IPS DF 4.7 (cell line): ENCODE measurements at regions not wholly inside any gene's neighbourhood (a gene's known extent, or its start where the extent isn't known, plus 50 kb on each side); places are given as distances from the start of the nearest gene placed in this dataset.

Source experiments
- DNase-seq: peaks from one replicate; pipeline ENCODE4 v3.0.0-alpha.2; 2013; ENCODE audit warnings: low spot score; ENCODE audit errors: extremely low read depth

DNA sequence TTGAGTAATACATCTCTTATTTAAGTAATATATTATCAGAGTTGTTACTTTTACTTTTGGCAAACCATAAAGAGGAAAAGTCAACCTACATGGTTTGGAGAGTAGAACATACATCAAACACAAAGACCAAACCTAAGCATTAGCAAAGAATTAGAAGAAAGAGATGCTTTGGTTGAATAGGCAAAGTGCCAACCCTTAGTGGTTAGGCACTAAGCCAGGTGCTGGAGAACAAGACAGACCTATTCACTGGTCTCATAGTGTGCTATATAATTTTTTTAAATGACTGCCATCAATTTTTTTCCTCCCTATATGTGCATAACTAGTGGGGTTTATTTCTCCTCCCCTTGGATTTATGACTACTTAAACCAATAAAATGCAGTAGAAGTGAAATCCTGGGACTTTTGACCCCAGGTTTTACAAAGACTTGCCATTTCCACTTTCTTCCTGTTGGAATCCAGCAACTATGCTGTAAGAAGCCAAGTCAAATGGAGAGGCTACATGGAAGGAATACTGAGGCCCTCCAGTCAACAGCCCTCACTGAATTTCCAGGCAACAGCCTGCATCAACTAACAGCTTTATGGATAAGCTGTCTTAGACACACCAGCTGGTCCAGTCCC lies 69.8 kb upstream of the HAO2 start:
- no peak for DNase-seq

DNA sequence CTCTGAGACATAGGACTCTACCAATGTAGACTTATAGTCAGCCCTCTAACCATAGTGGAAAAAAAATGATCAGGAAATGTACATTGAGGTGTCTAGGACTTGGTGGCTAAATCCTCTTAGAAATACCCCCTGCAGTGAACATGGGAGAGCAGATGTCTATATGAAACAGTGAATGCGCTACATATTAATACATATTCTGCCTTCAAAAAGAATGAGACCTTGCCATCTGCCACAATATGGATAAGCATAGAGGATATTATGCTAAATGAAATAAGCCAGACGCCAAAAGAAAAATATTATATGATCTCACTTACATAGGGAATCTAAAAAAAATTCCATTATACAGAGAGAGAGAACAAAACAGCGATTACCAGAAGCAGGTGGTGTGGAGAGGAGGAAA lies 66.6 kb upstream of the HAO2 start:
- no peak for DNase-seq

DNA sequence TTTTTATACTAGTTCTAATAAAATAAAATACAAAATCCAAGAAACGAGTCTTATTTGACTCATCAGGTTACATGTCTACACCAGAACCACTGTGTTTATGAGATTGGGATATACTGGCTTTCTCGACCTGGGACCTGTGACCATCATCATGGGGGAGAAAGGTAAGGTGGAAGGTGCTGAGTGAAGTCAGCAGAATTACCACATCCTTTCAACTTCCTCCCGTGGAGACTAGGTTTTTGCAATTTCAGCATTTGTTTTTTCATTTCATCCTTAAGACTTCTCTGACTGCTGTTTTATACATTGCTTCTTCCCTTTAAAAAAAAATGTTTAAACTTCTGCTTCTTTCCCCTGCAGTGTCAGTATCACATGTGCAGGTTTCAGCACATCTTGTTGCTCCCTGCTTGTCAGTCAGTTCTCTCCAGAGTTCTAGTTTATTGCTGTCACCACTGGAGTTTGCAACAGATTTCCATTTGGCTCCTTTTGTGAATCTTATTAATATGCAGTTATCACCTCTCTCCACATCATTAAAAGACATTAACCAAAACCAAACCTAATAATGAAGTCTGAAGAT lies 60.4 kb upstream of the HAO2 start:
- no peak for DNase-seq

GRCh38 chr1:119308806-119309205 lies 59.8 kb upstream of the HAO2 start:
- no peak for DNase-seq

GRCh38 chr1:119310301-119310700 lies 58.3 kb upstream of the HAO2 start:
- DNase-seq = no peak

GRCh38 chr1:119312500-119312899 lies 56.1 kb upstream of the HAO2 start:
- no peak for DNase-seq

GRCh38 chr1:119314001-119314796 lies 54.4 kb upstream of the HAO2 start:
- DNase-seq = no peak

DNA sequence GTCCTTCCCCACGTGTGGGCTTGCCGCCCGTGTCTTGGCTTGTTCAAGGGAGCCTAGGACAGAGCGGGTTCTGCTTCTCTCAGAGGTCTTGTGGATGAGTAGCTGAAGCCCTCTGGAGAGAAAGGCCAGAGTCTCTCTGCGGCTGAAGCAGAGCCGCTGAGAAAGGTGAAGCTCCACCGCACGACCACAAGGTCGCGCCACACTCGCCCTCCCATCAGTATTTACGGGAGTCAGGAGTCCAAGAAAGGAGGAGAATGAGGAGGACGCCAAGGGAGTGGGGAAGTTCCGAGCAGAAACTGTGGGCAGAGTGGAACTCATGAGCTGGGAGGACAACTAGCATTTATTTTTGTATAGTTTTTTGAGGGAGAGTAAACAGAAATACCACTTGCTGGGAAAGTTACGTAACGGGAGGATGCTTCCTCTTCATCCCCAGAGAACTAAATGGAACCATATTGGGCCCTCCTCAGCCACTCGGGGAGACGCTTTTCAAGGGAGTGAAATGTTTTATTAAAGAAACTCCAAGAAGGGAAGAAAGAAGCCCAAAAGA lies 51.6 kb upstream of the HAO2 start:
- no peak for DNase-seq

DNA sequence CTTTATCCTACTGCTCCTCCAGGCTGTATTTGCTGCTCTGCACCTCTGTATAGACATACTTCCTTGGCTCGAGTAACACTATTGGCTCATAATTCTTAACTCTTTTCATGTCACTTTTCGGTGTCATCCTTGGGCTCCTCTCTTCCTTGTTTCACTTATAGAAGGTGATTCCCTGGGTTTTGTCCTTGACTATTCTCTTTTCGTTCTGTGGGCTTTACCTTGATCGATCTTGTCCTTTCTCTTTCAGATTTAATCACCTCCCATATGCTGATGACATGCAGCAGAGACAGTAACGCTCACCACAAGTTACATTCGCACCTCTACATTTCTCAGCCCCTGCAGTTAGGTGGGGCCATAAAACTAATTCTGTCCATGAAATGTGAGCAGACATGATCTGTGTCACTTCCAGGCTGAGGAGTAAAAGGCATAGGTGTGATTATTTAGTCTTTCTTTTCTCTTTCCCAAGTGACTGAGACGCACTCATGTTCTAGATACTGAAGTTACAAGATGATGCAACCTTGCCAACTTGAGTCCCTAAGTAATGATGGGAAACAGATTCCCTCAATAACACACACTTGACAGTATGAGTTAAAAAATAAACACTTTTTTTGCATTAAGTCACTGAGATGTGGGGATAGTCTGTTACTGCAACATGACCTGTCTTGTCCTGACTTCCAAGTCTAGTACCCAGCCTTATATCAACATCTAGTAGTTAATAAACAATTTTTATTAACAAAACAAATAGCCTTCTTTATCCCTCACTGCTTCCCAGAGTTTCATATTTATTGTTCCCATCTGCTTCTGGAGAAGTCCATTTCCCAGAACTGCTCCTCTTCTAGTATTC lies 49.9 kb upstream of the HAO2 start:
- DNase-seq = no peak
